Dendritic cell treated with granulocyte-macrophage colony-stimulating factor and Interleukin-4, amounts not matched to agents 40 ng/mL and 50 ng/mL, for 4 days (primary cell): ENCODE measurements at regions not wholly inside any gene's neighbourhood (a gene's known extent, or its start where the extent isn't known, plus 50 kb on each side); places are given as distances from the start of the nearest gene placed in this dataset.

Source experiments
- H3K27ac Mint-ChIP-seq: one replicate; pipeline ENCODE4 v1.8.0; 2022; ENCODE audit warnings: mild to moderate bottlenecking, mixed read lengths
- H3K27me3 Mint-ChIP-seq: one replicate; pipeline ENCODE4 v1.8.0; 2022; ENCODE audit warnings: mild to moderate bottlenecking, mixed read lengths
- H3K36me3 Mint-ChIP-seq: one replicate; pipeline ENCODE4 v1.8.0; 2022; ENCODE audit warnings: low read depth, mixed read lengths
- H3K4me1 Mint-ChIP-seq: one replicate; pipeline ENCODE4 v1.8.0; 2022; ENCODE audit warnings: low read depth, mixed read lengths
- H3K4me3 Mint-ChIP-seq: one replicate; pipeline ENCODE4 v1.8.0; 2022; ENCODE audit warnings: mild to moderate bottlenecking, moderate library complexity, mixed read lengths
- H3K9me3 Mint-ChIP-seq: one replicate; pipeline ENCODE4 v1.8.0; 2022; ENCODE audit warnings: mixed read lengths
- intact Hi-C: fragments of 100-400 bp; cut with micrococcal nuclease; formaldehyde crosslinking; loops from one replicate; pipeline ENCODE4 v1.15.0; 2022

DNA sequence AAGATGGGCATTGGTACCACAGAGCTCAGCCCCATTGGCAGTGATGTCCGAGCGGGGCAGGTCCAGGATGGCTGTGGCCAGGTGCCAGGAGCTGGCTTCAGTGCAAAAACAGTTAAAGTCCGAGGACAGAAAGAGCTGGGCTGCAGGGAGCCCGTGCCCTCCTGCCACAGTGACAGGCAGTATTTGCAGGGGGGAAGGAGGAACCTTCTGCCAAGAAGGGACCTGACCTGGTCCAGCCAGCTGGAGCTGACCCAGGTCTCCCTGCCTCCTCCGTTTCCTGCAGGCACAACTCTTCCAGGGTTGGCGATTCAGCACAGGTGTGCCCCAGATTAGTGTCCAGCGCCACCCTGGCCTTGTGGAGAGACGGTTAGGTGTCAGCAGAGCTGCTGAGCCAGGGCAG is 199.0 kb downstream of the ENGASE start:
- Mint-ChIP-seq H3K9me3 (no peaks in the 10 kb centered on the region), H3K36me3 (no peaks in the 10 kb centered on the region)
- intact Hi-C loops = no loop called here

DNA sequence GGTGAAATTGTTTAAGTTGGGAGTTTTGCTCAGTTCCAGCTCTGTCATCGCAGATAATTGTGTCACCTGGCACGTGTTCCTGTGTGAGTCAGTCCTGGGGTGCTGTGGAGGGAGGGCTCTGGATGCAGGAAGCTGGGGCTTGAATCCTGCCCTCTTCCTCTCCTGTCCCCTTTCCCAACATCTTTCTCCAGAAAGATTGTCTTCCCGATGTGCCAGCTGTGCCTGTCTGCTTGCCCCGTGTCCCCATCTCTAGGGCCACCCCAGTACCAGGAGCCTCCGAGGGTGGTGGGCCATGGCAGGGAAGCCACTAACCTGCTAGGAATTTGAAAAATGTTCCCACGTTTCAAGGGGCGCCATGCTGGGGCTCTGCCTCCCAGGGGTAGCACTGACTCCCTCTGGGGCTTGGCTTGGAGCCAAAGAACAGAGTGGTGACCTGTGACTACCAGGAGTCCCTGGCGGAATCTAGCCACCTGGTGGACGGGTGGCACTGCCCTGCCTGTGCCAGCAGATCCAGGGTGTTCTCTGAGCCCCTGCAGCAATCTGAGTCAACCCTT is 198.1 kb downstream of the ENGASE start:
- Mint-ChIP-seq H3K27ac (no peak overlapping the region), H3K4me1 (no peaks in the 10 kb centered on the region), H3K4me3 (no peak overlapping the region), H3K36me3 (no peaks in the 10 kb centered on the region), H3K27me3 (peaks cover 19% of the 10 kb centered on the region), H3K9me3 (no peaks in the 10 kb centered on the region)
- intact Hi-C loops = no loop called here

More for the DNA sequence above, 199.0 kb downstream of the ENGASE start:
- Mint-ChIP-seq H3K4me1 (no peaks in the 10 kb centered on the region), H3K4me3 (no peak overlapping the region), H3K27me3 (peaks cover 15% of the 10 kb centered on the region), H3K27ac (no peak overlapping the region)

DNA sequence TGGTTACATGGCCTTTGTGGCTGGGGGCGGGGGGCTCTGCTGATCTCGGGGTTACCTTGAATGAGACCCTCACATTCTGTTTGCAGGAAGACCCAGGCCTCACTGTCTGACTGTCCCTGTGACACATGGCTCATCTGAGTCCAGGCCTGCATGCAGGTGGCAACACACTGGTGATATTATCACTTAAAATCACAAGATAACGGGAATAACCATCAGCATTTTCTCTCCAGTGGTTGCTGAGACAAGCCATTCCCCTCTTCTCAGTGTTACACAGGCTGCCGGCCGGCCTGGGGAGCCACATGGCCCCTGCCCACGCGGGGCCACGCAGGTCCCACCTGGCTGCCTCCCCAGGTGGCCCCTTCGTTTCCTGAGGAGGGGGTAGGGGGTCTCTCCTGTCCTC is 197.6 kb downstream of the ENGASE start:
- no peaks in the 10 kb centered on the region for H3K9me3 Mint-ChIP-seq
- H3K4me1 Mint-ChIP-seq = no peaks in the 10 kb centered on the region
- peaks cover 19% of the 10 kb centered on the region for H3K27me3 Mint-ChIP-seq
- intact Hi-C loops = no loop called here
- H3K4me3 Mint-ChIP-seq = no peak overlapping the region
- no peaks in the 10 kb centered on the region for H3K36me3 Mint-ChIP-seq
- no peak overlapping the region for H3K27ac Mint-ChIP-seq

DNA sequence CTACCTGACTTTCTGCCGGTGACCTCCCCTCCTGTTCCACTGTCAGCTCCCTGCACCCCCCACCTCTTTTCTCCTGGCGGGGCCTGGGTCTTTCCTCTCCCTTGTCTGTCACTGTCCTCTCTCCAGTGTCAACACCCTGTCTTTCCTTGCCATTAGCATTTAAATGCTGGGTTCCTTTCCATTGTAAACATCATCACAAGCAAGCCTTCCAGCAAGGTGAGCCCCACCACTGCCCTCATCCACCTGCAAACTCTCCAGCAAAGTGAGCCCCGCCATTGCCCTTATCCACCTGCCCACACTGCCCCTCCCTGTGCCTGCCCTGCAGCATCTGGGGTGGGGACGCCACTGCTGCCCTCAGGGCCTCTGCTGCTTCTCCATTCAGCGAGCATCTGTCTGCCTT is 195.0 kb downstream of the ENGASE start:
- Mint-ChIP-seq H3K4me1 (no peaks in the 10 kb centered on the region), H3K4me3 (no peak overlapping the region), H3K27ac (no peak overlapping the region), H3K9me3 (no peaks in the 10 kb centered on the region), H3K36me3 (no peaks in the 10 kb centered on the region), H3K27me3 (peaks cover 19% of the 10 kb centered on the region)
- intact Hi-C loops = no loop called here

DNA sequence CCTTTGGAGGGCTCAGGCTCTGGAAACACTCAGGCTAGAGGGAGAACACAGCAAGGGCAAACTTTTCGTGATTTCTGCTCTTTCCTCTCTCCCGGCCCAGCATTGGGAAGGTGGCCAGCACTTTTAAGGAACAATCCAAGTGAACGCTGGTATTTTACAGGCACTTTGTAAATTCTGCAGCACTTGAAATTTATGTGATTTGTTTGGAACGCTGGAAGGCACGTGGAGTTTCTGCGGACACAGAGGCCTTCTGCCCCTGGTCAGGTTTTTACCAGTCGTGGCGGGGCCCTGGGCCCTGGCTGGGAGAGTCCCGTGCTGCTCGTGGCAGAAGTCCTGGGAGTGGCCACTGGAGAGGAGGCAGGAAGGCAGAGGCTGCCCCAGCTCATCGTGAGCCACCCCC is 188.6 kb downstream of the ENGASE start:
- H3K4me1 Mint-ChIP-seq = no peaks in the 10 kb centered on the region
- intact Hi-C loops = no loop called here
- peaks cover 3% of the 10 kb centered on the region for H3K27me3 Mint-ChIP-seq
- no peak overlapping the region for H3K27ac Mint-ChIP-seq
- no peaks in the 10 kb centered on the region for H3K9me3 Mint-ChIP-seq
- no peaks in the 10 kb centered on the region for H3K36me3 Mint-ChIP-seq
- H3K4me3 Mint-ChIP-seq = no peak overlapping the region

GRCh38 chr17:79262624-79263023 is 188.0 kb downstream of the ENGASE start:
- Mint-ChIP-seq H3K4me3 (no peak overlapping the region), H3K4me1 (no peaks in the 10 kb centered on the region), H3K27me3 (no peaks in the 10 kb centered on the region), H3K27ac (no peak overlapping the region), H3K9me3 (no peaks in the 10 kb centered on the region), H3K36me3 (no peaks in the 10 kb centered on the region)
- intact Hi-C loops = no loop called here

DNA sequence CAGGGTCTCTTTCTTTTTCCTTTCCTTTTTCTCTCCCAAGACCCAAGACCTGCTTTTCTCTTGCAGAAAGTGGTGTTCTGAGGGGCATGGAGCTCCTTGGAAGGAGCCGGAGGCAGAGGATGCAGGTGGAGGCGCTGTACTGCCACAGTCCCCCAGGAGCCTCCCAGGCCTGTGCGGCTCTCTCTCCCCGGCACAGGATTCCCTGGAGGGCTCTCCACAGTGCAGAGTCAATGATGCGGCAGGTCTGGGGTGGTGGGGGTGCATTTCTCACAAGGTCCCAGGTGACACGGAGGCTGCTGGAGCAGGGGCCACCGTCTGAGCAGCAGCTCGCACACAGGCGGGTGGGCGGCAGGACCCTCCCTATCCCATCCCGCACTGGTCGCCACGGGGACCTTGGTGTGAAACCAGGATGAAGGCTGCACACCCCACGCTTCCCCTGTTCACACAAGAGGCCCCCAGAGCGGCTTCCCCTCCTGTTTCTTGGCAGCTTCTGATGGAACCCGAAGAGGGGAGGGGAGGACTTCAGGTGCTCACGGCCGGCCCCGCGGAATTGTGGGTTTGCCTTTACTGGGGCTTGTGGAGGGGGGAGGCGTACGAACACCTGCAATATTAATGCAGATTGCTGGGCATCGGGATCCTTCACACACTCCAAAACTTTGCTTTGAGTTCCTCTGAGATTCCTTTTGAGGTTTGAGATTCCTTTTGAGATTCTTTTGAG is 186.9 kb downstream of the ENGASE start:
- no peaks in the 10 kb centered on the region for H3K4me1 Mint-ChIP-seq

GRCh38 chr17:79258843-79259242 is 184.2 kb downstream of the ENGASE start:
- Mint-ChIP-seq H3K27ac (no peak overlapping the region), H3K4me3 (no peak overlapping the region), H3K36me3 (no peaks in the 10 kb centered on the region), H3K9me3 (no peaks in the 10 kb centered on the region), H3K4me1 (no peaks in the 10 kb centered on the region), H3K27me3 (peaks cover 5% of the 10 kb centered on the region)
- intact Hi-C loops = no loop called here

More for the DNA sequence above, 186.9 kb downstream of the ENGASE start:
- Mint-ChIP-seq H3K4me3 (no peak overlapping the region), H3K27ac (no peak overlapping the region), H3K36me3 (no peaks in the 10 kb centered on the region), H3K27me3 (peaks cover 5% of the 10 kb centered on the region), H3K9me3 (no peaks in the 10 kb centered on the region)
- intact Hi-C loops = no loop called here

DNA sequence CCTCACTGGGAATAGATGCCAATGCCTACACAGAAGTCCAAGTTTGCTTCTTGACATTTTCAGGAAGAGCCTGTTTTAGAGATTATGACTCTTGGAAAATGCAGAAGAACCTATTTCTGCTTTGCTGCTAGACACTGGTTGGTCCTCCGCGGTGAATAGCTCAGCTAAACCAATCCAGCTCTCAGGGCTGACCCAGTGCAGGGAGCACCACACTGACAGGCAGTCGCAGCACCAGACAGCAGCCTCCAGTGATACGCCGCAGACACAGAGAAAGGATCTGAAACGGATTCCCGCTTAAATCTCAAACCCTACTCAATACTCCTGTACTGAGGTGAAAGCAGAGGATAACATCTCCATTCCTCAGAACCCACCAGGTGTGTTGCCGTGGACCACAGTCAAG is 183.4 kb downstream of the ENGASE start:
- Mint-ChIP-seq H3K27me3 (peaks cover 5% of the 10 kb centered on the region), H3K36me3 (no peaks in the 10 kb centered on the region), H3K27ac (no peak overlapping the region), H3K4me3 (no peak overlapping the region), H3K4me1 (no peaks in the 10 kb centered on the region), H3K9me3 (no peaks in the 10 kb centered on the region)
- intact Hi-C loops = no loop called here

- H3K4me1 Mint-ChIP-seq = no peaks in the 10 kb centered on the region
- intact Hi-C loops = no loop called here
- no peaks in the 10 kb centered on the region for H3K9me3 Mint-ChIP-seq
- H3K27me3 Mint-ChIP-seq = peaks cover 15% of the 10 kb centered on the region
- H3K36me3 Mint-ChIP-seq = no peaks in the 10 kb centered on the region
- H3K4me3 Mint-ChIP-seq = no peak overlapping the region
- H3K27ac Mint-ChIP-seq = no peak overlapping the region
Measured at GRCh38 chr17:79255926-79256585, 181.4 kb downstream of the ENGASE start.

DNA sequence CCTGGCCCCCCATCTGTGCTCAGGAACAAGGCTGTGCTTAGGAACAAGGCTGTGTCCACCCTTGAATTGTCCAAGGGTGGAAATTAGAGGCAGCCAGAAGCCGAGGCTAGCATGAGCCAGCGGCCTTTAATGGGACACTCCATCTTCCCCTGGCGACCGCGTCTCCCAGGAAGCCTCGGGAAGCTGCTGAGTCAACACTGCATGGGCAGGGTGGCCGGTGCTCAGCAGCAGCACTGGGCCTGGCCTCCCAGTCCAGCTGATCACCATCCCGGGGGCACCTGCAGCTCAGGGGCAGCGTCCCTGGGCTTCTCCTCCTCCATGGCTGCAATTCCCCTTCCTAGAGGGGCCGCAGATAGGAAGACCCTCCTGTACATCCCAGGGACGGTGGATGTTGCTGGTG is 180.8 kb downstream of the ENGASE start:
- Mint-ChIP-seq H3K4me1 (no peaks in the 10 kb centered on the region), H3K36me3 (no peaks in the 10 kb centered on the region), H3K27me3 (peaks cover 15% of the 10 kb centered on the region), H3K27ac (no peak overlapping the region), H3K9me3 (no peaks in the 10 kb centered on the region), H3K4me3 (no peak overlapping the region)
- intact Hi-C loops = no loop called here

- intact Hi-C loops = no loop called here
- H3K36me3 Mint-ChIP-seq = no peaks in the 10 kb centered on the region
- peaks cover 15% of the 10 kb centered on the region for H3K27me3 Mint-ChIP-seq
- H3K9me3 Mint-ChIP-seq = no peaks in the 10 kb centered on the region
- H3K27ac Mint-ChIP-seq = no peak overlapping the region
- no peaks in the 10 kb centered on the region for H3K4me1 Mint-ChIP-seq
- no peak overlapping the region for H3K4me3 Mint-ChIP-seq
Measured at GRCh38 chr17:79255046-79255445, 180.4 kb downstream of the ENGASE start.

- intact Hi-C loops = no loop called here
- Mint-ChIP-seq H3K27me3 (peaks cover 23% of the 10 kb centered on the region), H3K27ac (no peak overlapping the region), H3K4me3 (no peak overlapping the region), H3K4me1 (no peaks in the 10 kb centered on the region), H3K9me3 (no peaks in the 10 kb centered on the region), H3K36me3 (no peaks in the 10 kb centered on the region)
Measured at GRCh38 chr17:79252886-79253285, 178.3 kb downstream of the ENGASE start.

- intact Hi-C loops = no loop called here
- H3K36me3 Mint-ChIP-seq = no peaks in the 10 kb centered on the region
- H3K27me3 Mint-ChIP-seq = peaks cover 20% of the 10 kb centered on the region
- H3K4me3 Mint-ChIP-seq = no peak overlapping the region
- no peaks in the 10 kb centered on the region for H3K9me3 Mint-ChIP-seq
- no peaks in the 10 kb centered on the region for H3K4me1 Mint-ChIP-seq
- no peak overlapping the region for H3K27ac Mint-ChIP-seq
Measured at GRCh38 chr17:79251824-79252223, 177.2 kb downstream of the ENGASE start.
